IMR-90 (cell line): ENCODE measurements at regions not wholly inside any gene's neighbourhood (a gene's known extent, or its start where the extent isn't known, plus 50 kb on each side); places are given as distances from the start of the nearest gene placed in this dataset.

Experiments used
- ATAC-seq: fragments of 200-7000 bp; cut with Tn5 transposase; 2 replicates; pipeline ENCODE4 v1.9.1; 2020; ENCODE audit warnings: low read depth, mild to moderate bottlenecking, moderate library complexity
- BruUV-seq: library from RNA; stranded (reverse); fragments of 400-500 nt; replicated peaks from 2 replicates; lab custom pipeline; 2021; lab: Mats Ljungman, UMichigan
- CTCF ChIA-PET: fragments of 300-600 bp; formaldehyde crosslinking; extraction: SDS; loops from one replicate; lab custom pipeline; 2021; ENCODE audit warnings: antibody characterized with exemption; lab: Yijun Ruan, JAX
- POLR2A ChIA-PET: fragments of 300-600 bp; sonication (Branson Sonifier 250); formaldehyde crosslinking; loops from one replicate; lab custom pipeline; 2022; ENCODE audit warnings: antibody characterized with exemption; ENCODE audit not compliant: unreplicated experiment; lab: Charles Lee
- DNase-seq: peaks from one replicate; pipeline ENCODE4 v3.0.0; 2013
- H2AFZ ChIP-seq: replicated peaks from 2 replicates; pipeline ENCODE3; 2013; ENCODE audit warnings: low read length, mild to moderate bottlenecking; ENCODE audit not compliant: poor library complexity
- H2AK5ac ChIP-seq: 2 replicates; pipeline ENCODE4 v1.6.1; 2013; ENCODE audit warnings: low read depth, low read length, inconsistent platforms
- H2AK9ac ChIP-seq: replicated peaks from 2 replicates; pipeline ENCODE3; 2013; ENCODE audit warnings: mild to moderate bottlenecking, low read depth, low read length, moderate library complexity; ENCODE audit not compliant: poor library complexity
- H2BK120ac ChIP-seq: 2 replicates; pipeline ENCODE4 v1.6.1; 2013; ENCODE audit warnings: low read depth, low read length, inconsistent platforms
- H2BK15ac ChIP-seq: 3 replicates; pipeline ENCODE4 v1.6.1; 2013; ENCODE audit warnings: low read depth, low read length, inconsistent platforms
- H2BK20ac ChIP-seq: 2 replicates; pipeline ENCODE4 v1.6.1; 2013; ENCODE audit warnings: low read depth, mild to moderate bottlenecking, inconsistent platforms, low read length, moderate library complexity
- H2BK5ac ChIP-seq: 2 replicates; pipeline ENCODE4 v1.6.1; 2013; ENCODE audit warnings: mild to moderate bottlenecking, low read depth, low read length, inconsistent platforms; ENCODE audit not compliant: poor library complexity, severe bottlenecking
- H3K14ac ChIP-seq: replicated peaks from 2 replicates; pipeline ENCODE4 v1.6.1; 2013; ENCODE audit warnings: low read depth, low read length, inconsistent platforms
- H3K18ac ChIP-seq: 2 replicates; pipeline ENCODE4 v1.6.1; 2013; ENCODE audit warnings: low read depth, low read length, control low read depth
- H3K23ac ChIP-seq: 2 replicates; pipeline ENCODE4 v1.6.1; 2013; ENCODE audit warnings: low read depth, low read length, inconsistent platforms
- H3K27ac ChIP-seq: 2 replicates; pipeline ENCODE4 v1.5.1; 2013; ENCODE audit warnings: mild to moderate bottlenecking, control low read depth, low read length; ENCODE audit not compliant: insufficient read depth
- H3K27me3 ChIP-seq: 2 replicates; pipeline ENCODE4 v1.6.1; 2013; ENCODE audit warnings: low read length; ENCODE audit not compliant: control insufficient read depth, insufficient read depth
- H3K36me3 ChIP-seq: 2 replicates; pipeline ENCODE4 v1.6.1; 2013; ENCODE audit warnings: low read length, mixed read lengths; ENCODE audit not compliant: control insufficient read depth, insufficient read depth
- H3K4ac ChIP-seq: 2 replicates; pipeline ENCODE4 v1.6.1; 2013; ENCODE audit warnings: low read depth, low read length, inconsistent platforms
- H3K4me1 ChIP-seq: 2 replicates; pipeline ENCODE4 v1.6.1; 2013; ENCODE audit warnings: low read length, mixed read lengths; ENCODE audit not compliant: control insufficient read depth, insufficient read depth
- H3K4me2 ChIP-seq: 2 replicates; pipeline ENCODE4 v1.6.1; 2013; ENCODE audit warnings: low read depth, mild to moderate bottlenecking, control low read depth, low read length, moderate library complexity
- H3K4me3 ChIP-seq: 2 replicates; pipeline ENCODE4 v1.5.1; 2013; ENCODE audit warnings: low read depth, mild to moderate bottlenecking, control low read depth, low read length, moderate library complexity; ENCODE audit not compliant: insufficient read depth
- H3K56ac ChIP-seq: 2 replicates; pipeline ENCODE4 v1.6.1; 2013; ENCODE audit warnings: low read length, inconsistent platforms; ENCODE audit not compliant: insufficient read depth; ENCODE audit errors: extremely low read depth
- H3K79me1 ChIP-seq, 2 experiments: 2 replicates each; pipeline ENCODE4 v1.6.1; 2013; ENCODE audit warnings: low read length in 2 of 2, inconsistent platforms in 1 of 2, low read depth in 1 of 2
- H3K9ac ChIP-seq: 2 replicates; pipeline ENCODE4 v1.6.1; 2013; ENCODE audit warnings: low read depth, low read length, control low read depth
- H3K9me1 ChIP-seq: 2 replicates; pipeline ENCODE4 v1.6.1; 2013; ENCODE audit warnings: low read length, inconsistent platforms; ENCODE audit not compliant: insufficient read depth
- H3K9me3 ChIP-seq: 2 replicates; pipeline ENCODE4 v1.6.1; 2013; ENCODE audit warnings: low read length; ENCODE audit not compliant: control insufficient read depth, insufficient read depth
- H4K20me1 ChIP-seq: 2 replicates; pipeline ENCODE4 v1.6.1; 2013; ENCODE audit warnings: low read length, inconsistent platforms; ENCODE audit not compliant: insufficient read depth
- H4K5ac ChIP-seq: 2 replicates; pipeline ENCODE4 v1.6.1; 2013; ENCODE audit warnings: mild to moderate bottlenecking, low read depth, low read length, control low read depth
- H4K8ac ChIP-seq, 2 experiments: 2 replicates each; pipeline ENCODE4 v1.6.1; 2013; ENCODE audit warnings: low read depth in 2 of 2, low read length in 2 of 2, control low read depth in 1 of 2, inconsistent platforms in 1 of 2
- H4K91ac ChIP-seq: 2 replicates; pipeline ENCODE4 v1.6.1; 2013; ENCODE audit warnings: low read depth, low read length, inconsistent platforms; ENCODE audit not compliant: insufficient read depth
- CHD1 ChIP-seq: IDR thresholded peaks from 2 replicates; pipeline ENCODE4 v1.6.1; 2012; ENCODE audit warnings: low read depth, low read length, improper control_type of control experiment
- FOS ChIP-seq: fragments of 150-350 bp; IDR thresholded peaks from 2 replicates; pipeline ENCODE4 v1.6.1; 2016; ENCODE audit warnings: low read depth, low read length
- MAFK ChIP-seq: IDR thresholded peaks from 2 replicates; pipeline ENCODE4 v1.6.1; 2012; ENCODE audit warnings: low read depth, low read length, improper control_type of control experiment
- POLR2A ChIP-seq: IDR thresholded peaks from 2 replicates; pipeline ENCODE4 v1.6.1; 2012; ENCODE audit warnings: mild to moderate bottlenecking, low read depth, low read length
- RAD21 ChIP-seq: IDR thresholded peaks from 2 replicates; pipeline ENCODE4 v1.6.1; 2012; ENCODE audit warnings: low read length, improper control_type of control experiment
- RCOR1 ChIP-seq: IDR thresholded peaks from 2 replicates; pipeline ENCODE4 v1.6.1; 2012; ENCODE audit warnings: mild to moderate bottlenecking, low read length, improper control_type of control experiment; ENCODE audit not compliant: insufficient replicate concordance
- WGBS, 2 experiments: methylation state at CpG; one replicate each; pipeline versions ENCODE4 v1.1.5 to v1.1.7; 2013; ENCODE audit warnings: missing lambda C conversion rate in 2 of 2; ENCODE audit not compliant: insufficient read length in 1 of 2; ENCODE audit errors: extremely low coverage in 2 of 2; 5-methylcytosine and 5-hydroxymethylcytosine counted together
- dilution Hi-C: fragments of 300-500 bp; cut with HindIII; formaldehyde crosslinking; loops from one replicate; pipeline ENCODE4 v1.14.3; 2018; ENCODE audit warnings: low sequenced_read_pairs; ENCODE audit not compliant: unreplicated experiment
- in situ Hi-C: fragments of 300-500 bp; cut with MboI; formaldehyde crosslinking; loops from 3 replicates; pipeline ENCODE4 v1.14.3; 2019; ENCODE audit warnings: low sequenced_read_pairs, inconsistent platforms, mixed read lengths
- intact Hi-C: fragments of 100-400 bp; cut with micrococcal nuclease; formaldehyde crosslinking; loops from 2 replicates; pipeline ENCODE4 v1.10.0; 2022
- TF ChIP-seq, protein P1 (sequence below): fragments of 150-350 bp; IDR thresholded peaks from 2 replicates; pipeline ENCODE4 v1.6.1; 2016; ENCODE audit warnings: low read depth, mild to moderate bottlenecking, low read length, moderate library complexity, borderline replicate concordance
- TF ChIP-seq, protein P2 (sequence below): conservative IDR thresholded peaks from 2 replicates; pipeline ENCODE4 v1.5.1; 2012; ENCODE audit warnings: mild to moderate bottlenecking, low read depth, low read length, improper control_type of control experiment

DNA sequence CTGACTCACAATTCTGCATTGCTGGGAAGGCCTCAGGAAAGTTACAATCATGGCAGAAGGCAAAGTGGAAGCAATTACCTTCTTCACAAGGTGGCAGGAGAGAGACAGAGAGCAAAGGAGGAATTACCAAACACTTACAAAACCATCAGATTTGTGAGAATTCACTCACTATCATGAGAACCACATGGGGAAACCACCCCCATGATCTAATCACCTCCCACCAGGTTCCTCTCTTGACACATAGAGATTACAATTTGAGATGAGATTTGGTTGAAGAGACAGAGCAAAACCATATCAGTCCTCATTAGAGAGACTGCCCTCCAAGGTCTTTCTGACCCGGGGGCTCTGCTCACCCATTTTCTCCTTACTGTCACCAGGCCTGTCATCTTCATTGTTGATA, 1582.3 kb upstream of the TMEM132C start:
- Histone ChIP-seq H2AK9ac (no peak overlapping the region), H3K27ac (no peak overlapping the region), H2AK5ac (no peak overlapping the region), H3K4ac (no peak overlapping the region), H3K9me3 (peaks cover 20% of the 10 kb centered on the region), H2AFZ (no peak overlapping the region), H4K20me1 (no peaks in the 10 kb centered on the region), H2BK5ac (no peak overlapping the region), H3K4me3 (no peak overlapping the region), H3K79me1 (no peaks in the 10 kb centered on the region), H3K4me1 (no peaks in the 10 kb centered on the region), H3K9me1 (no peaks in the 10 kb centered on the region), H3K18ac (no peak overlapping the region), H3K36me3 (no peaks in the 10 kb centered on the region), H2BK15ac (no peak overlapping the region), H4K8ac (no peak overlapping the region), H3K27me3 (no peaks in the 10 kb centered on the region), H2BK20ac (no peak overlapping the region), H3K4me2 (no peak overlapping the region), H3K14ac (no peak overlapping the region), H3K56ac (no peak overlapping the region), H3K23ac (no peak overlapping the region), H3K9ac (no peak overlapping the region), H4K91ac (no peak overlapping the region), H4K5ac (no peak overlapping the region), H2BK120ac (no peak overlapping the region)
- in situ Hi-C loops, result no loop called here
- WGBS, 2 experiments, result no CpG with 5 or more reads among the region's 1 CpG
- BruUV-seq, result no TSS peak
- POLR2A ChIA-PET, result no interaction called here
- no peak for ATAC-seq
- DNase-seq, result no peak
- CTCF ChIA-PET, result no interaction called here
- intact Hi-C loops, result no loop called here
- TF ChIP-seq RAD21, result no peak
- TF ChIP-seq POLR2A, result no peak
- TF ChIP-seq, protein P1, sequence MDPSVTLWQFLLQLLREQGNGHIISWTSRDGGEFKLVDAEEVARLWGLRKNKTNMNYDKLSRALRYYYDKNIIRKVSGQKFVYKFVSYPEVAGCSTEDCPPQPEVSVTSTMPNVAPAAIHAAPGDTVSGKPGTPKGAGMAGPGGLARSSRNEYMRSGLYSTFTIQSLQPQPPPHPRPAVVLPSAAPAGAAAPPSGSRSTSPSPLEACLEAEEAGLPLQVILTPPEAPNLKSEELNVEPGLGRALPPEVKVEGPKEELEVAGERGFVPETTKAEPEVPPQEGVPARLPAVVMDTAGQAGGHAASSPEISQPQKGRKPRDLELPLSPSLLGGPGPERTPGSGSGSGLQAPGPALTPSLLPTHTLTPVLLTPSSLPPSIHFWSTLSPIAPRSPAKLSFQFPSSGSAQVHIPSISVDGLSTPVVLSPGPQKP, result no peak
- TF ChIP-seq, protein P2, sequence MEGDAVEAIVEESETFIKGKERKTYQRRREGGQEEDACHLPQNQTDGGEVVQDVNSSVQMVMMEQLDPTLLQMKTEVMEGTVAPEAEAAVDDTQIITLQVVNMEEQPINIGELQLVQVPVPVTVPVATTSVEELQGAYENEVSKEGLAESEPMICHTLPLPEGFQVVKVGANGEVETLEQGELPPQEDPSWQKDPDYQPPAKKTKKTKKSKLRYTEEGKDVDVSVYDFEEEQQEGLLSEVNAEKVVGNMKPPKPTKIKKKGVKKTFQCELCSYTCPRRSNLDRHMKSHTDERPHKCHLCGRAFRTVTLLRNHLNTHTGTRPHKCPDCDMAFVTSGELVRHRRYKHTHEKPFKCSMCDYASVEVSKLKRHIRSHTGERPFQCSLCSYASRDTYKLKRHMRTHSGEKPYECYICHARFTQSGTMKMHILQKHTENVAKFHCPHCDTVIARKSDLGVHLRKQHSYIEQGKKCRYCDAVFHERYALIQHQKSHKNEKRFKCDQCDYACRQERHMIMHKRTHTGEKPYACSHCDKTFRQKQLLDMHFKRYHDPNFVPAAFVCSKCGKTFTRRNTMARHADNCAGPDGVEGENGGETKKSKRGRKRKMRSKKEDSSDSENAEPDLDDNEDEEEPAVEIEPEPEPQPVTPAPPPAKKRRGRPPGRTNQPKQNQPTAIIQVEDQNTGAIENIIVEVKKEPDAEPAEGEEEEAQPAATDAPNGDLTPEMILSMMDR, result no peak
- no peak for TF ChIP-seq RCOR1
- TF ChIP-seq MAFK, result no peak
- no peak for TF ChIP-seq CHD1
- TF ChIP-seq FOS, result no peak
- dilution Hi-C loops, result no loop called here
